GM21786 (cell line): ENCODE measurements at regions not wholly inside any gene's neighbourhood (a gene's known extent, or its start where the extent isn't known, plus 50 kb on each side); places are given as distances from the start of the nearest gene placed in this dataset.
"Not testable (repeated sequence)": the region's sequence is repeated elsewhere in the genome, so short reads cannot be mapped to it uniquely, and the experiment has no call there.

Experiments
- ATAC-seq: cut with Tn5 transposase; IDR thresholded peaks from one replicate; pipeline ENCODE4 v1.9.1; 2021; ENCODE audit not compliant: unreplicated experiment

- no peak for ATAC-seq
Observed at GRCh38 chr20:24832518-24832917, 116.6 kb upstream of the CST7 start.

GRCh38 chr20:24833592-24833991 is 115.5 kb upstream of the CST7 start:
- ATAC-seq: no peak

DNA sequence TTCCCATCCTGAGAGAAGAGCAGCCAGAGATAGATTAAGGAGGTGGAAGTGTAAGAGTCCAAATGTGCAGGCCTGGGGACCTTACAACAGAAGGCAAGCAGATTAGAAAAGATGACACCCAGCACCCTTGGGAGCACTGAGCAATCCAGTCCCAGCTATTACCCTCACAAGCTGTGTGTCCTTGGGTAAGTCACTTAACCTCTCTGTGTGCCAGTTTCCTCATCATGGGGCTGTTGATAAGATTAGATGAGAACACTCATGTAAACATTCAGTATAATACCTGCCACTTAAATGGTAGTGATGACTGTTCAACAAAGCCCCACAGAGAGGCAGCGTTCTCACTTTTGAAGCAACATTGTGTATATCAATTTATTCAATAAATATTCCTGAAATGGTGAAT is 114.8 kb upstream of the CST7 start:
- no peak for ATAC-seq

- ATAC-seq: no peak
Observed at GRCh38 chr20:24835195-24835594, 113.9 kb upstream of the CST7 start.

DNA sequence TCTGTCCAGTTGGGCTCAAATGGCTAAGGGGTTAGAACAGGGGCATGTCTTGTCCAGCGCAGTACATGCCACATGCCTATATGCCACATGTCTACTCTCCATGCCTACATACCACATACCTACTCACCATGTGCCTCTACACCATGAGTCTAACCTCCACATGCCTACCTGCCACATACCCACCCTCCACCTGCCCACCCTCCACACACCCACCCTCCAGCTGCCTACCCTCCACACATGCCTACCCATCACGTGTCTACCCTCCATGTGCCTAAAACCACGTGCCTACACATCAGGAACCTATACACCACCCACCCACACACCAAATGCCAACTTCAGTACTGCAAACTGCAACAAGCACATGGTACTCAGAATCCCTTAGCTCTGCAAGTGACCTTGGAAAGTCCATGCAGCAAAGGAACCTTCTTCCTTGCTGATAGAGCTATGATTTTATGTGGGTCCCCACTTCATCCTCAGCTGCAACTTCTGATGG is 113.0 kb upstream of the CST7 start:
- no peak for ATAC-seq

DNA sequence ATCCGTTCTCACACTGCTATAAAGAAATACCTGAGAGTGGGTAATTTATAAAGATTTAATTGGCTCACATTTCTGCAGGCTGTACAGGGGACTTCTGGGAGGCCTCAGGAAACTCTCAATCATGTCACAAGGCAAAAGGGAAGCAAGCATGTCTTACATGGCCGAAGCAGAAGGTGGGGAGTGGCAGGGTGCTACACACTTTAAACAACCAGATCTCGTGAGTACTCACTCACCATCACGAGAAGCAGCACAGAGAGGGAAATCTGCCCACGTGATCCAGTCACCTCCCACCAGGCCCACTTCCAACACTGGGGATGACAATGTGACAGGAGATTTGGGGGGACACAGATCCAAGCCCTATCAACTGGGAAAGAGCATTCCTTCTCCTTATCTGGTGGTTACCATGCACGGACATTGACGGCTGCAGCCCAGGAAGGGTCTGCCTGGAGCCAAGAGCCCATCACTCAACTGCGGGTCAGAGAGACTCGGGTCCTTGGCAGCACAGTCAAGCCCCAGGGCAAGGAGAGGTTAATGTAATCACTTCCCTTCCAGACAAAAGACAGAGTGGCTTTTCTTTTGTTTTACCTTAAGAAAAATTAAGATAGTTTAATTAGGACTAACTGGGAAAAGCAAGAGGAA is 112.3 kb upstream of the CST7 start:
- ATAC-seq: no peak

- ATAC-seq: no peak
Observed at GRCh38 chr20:24837781-24838450, 111.2 kb upstream of the CST7 start.

DNA sequence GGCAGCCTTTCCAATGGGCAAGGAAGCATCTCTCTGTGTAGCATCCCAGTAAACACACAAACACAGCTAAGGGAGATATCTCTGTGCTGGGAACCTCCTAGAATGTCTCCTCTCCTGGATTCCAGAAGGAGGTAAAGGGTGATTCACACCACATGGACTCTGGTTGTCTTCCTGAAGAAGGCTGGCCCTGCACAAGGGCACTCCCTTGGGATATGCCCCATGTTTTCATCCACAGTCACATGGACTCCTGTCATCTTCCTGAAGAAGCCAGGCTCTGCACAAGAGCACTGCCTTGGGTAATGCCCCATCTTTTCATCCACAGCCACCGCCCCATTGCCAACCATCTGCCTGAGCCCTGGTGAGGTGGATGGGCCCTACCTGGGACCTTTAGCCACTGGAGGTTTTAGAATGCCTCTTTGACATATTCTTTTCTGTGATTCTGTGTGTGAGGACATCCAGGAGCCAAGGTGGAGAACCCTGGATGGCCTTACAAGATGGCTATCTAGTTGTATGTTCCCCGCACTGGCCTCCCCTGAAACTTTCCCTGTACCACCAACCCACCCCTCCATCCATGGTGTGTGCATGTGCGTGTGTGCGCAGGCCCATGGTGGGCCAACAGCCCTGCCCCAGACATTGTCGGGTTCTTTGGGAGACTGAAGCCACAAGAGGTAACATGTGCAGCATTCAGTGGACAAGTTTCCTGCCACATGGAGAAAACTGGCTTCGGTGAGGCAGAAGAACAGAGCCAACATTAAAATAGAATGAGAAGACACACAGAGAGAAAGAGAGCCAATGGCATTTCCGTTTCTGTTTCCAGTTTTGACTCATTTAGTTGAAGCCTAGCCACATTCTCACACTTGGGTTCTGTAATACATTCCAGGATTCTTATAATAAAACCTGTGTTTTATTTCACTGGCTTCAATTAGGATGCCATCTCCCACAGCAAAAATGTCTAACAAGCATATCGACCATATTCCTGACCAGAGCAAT is 110.2 kb upstream of the CST7 start:
- no peak for ATAC-seq

- no peak for ATAC-seq
Observed at GRCh38 chr20:24840121-24840713, 108.9 kb upstream of the CST7 start.

GRCh38 chr20:24842274-24842917 is 106.7 kb upstream of the CST7 start:
- no peak for ATAC-seq

DNA sequence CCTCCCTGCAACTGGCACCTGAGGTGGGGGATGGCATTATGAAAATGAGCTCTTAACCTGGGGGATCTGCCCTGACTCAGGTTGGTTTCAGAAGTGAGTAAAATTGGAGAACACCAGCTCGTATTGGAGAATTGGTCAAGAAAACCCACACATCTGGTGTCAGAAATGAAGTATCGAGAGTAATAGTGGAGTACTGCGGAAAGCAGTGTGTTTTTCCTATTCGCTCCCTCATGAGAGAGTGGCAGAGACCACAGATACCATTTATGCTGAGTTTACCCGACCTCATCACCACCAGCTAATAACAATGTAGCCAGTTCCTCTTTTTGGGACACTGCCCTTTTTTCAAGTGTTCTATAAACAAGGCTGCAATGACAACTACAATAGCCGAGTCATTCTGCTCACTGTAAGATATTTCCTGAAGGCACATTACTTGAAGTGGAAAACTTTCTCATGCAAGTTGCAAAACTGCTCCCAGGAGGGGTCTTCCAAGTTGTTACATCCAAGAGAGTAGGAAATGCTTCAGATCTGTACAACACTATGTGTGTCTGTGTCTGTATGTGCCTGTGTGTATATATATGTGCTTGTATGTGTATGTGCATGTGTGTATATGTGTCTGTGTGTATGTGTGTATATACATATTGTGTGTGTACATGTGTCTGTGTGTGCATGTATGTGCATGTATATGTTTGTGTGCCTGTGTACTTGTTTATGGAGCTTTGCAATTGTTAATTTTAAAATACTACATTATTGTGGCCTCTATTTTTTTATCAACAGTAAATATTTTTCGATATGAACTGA is 106.0 kb upstream of the CST7 start:
- peak; percentile 92 for ATAC-seq

- no peak for ATAC-seq
Observed at GRCh38 chr20:24850176-24850575, 98.9 kb upstream of the CST7 start.

DNA sequence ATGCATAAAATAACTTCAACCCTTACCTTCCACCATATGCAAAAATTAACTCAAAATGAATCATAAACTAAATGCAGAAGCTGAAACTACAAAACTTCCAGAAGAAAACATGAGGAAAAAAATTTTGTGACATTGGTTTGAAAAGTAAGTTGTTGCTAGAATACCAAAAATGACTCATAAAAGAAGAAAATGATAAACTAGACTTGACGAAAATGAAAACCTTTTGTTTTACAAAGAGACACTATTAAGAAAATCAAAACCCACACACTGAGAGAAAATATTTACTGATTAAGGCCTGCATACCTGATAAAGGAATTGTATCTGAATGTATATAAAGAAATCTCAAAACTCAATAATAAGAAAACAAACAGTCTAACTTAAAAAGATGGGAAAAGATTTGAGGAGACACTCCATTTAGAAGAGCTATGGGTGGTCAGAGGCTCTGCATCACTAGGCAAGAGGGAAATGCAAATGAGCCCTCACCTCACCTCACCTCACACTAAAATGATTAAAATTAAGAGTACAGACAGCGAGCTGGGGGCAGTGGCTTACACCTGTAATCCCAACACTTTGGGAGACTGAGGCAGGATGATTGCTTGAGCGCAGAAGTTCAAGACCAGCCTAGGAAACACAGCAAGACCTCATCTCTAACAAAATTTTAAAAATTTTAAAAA is 97.6 kb upstream of the CST7 start:
- no peak for ATAC-seq

DNA sequence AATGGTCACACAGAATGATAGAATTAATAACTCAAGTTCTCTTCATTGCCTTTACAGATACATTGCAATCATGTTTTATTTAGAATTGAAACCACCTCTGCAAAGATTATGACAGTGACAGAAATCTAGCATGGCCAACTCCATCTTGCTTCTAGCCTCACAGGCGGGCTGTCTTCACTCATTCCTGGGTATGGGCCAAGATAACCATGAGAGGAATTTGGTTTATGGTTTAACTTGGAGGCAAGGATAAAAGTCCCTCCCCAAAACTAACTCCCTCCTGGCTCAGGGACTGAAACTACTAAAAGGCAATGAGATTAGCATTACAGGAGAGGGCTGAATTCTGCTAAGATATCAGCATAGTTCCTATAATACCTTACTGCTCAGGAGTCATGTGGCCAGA is 95.2 kb upstream of the CST7 start:
- ATAC-seq: no peak

DNA sequence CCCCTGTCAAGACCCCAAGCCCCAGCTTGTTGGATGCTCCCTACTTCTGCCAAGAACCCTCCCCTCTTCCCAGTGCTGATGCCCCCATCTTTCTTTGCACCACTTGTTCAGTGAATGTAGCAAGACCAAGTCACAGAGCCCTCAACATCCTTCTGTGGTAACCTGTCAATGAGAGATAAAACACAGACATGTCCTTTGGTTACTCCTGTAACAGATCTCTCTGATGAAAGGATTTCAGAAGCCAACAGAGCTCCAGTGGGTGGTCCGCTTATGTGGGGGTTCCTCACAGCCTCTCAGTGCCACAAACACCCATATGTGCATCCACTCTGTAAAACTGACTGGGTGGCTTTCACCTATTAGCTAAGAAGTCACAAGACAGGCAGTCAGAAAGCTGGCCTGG is 93.2 kb upstream of the CST7 start:
- ATAC-seq: no peak

DNA sequence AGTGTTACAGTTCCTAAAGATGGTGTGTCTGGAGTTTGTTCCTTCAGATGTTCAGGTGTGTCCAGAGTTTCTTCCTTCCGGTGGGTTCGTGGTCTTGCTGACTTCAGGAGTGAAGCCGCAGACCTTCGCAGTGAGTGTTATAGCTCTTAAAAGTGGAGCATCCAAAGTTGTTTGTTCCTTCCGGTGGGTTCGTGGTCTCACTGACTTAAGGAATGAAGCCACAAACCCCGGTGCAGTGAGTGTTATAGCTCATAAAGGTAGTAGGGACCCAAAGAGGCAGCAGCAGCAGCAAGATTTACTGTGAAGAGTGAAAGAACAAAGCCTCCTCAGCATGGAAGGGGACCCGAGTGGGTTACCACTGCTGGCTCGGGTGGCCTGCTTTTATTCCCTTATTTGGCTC is 90.6 kb upstream of the CST7 start:
- ATAC-seq: not testable (repeated sequence)

DNA sequence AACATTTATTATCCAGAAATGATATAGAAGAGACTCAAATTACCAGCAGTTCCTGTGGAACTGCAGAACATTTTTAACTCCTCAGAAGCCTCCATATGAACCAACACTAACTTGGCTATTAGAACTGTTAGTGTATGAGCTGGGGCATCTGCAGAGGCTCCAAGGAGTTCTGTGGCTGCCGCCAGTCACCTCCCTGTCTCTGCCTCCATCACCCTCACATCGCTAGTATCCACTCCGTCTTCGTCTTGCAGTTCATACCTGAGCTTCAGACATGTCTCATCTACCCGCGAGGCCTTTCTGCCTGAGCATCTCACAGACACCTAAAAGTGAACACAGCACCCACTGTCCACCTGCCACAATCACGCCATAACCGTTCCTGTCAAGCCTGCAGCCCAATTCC is 89.5 kb upstream of the CST7 start:
- ATAC-seq: no peak

GRCh38 chr20:24862186-24862585 is 86.9 kb upstream of the CST7 start:
- no peak for ATAC-seq

DNA sequence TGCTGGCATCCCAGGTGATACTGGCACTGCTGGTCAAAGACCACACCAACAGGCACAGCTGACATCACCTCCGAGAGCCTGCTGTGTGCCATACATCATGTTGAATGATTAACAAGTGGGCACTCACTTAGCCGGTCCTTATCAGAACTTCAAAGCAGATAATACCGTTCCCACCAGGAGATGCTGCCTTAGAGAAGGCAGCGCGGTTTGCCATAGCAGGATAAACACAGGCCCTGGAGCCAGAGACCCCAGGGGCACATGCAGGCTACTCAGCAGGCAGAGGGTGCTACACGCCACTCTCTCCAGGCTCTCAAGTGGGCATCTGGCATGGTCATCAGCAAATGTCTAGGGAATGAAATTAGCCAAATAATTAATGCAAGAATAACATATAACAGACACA is 86.5 kb upstream of the CST7 start:
- ATAC-seq: no peak
